Endometrium (tissue), 2 donors: ENCODE measurements at regions not wholly inside any gene's neighbourhood (a gene's known extent, or its start where the extent isn't known, plus 50 kb on each side); places are given as distances from the start of the nearest gene placed in this dataset.
A peak's percentile ranks its signal among the peaks of the same experiment; 100 is the strongest.

Experiments
- FAIRE-seq: peaks from 2 replicates; lab custom pipeline; 2012; peaks lifted over from hg19 to GRCh38; lab: Jason Lieb, UNC
- donor health status: control.
- donor health status: control.

DNA sequence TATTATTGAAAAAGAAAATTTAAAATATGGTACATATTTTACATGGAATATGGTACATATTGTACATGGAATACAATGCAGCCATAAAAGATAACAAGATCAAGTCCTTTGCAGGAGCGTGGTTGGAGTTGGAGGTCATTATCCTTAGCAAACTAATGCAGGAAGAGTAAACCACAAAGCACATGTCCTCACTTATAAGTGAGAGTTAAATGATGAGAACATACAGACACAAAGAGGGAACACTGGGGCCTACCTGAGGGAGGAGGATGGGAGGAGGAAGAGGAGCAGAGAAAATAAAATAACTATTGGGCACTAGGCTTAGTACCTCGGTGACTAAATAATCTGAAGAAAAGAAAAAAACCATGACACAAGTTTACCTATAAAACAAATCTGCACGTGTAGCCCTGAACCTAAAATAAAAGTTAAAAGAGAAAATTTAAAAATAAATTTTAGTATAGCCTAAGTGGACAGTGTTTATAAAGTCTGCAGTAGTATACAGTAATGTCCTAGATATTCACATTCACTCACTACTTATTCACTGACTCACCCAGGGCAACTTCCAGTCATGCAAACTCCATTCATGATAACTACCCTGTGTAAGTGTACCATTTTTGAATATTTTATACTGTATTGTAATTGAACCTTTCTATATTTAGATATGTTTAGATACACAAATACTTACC is 204.4 kb downstream of the FAM76B start:
- FAIRE-seq: no peak

DNA sequence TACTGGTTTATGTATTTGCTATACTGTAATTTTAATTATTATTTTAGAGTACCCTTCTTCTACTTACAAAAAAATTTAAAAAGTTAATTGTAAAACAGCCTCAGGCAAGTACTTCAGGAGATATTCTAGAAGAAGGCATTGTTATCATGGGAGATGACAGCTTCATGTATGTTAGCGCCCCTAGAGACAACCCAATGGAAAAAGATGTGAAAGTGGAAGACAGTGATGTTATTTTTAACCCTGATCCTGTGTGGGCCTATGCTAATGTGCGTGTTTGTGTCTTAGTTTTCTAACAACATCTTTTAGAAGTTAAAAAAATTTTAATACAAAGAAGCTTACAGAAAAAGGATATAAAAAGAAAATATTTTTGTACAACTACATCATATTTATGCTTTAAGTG is 205.0 kb downstream of the FAM76B start:
- FAIRE-seq: peak; percentile 35

GRCh38 chr11:95584180-95584579 is 205.4 kb downstream of the FAM76B start:
- FAIRE-seq: no peak

DNA sequence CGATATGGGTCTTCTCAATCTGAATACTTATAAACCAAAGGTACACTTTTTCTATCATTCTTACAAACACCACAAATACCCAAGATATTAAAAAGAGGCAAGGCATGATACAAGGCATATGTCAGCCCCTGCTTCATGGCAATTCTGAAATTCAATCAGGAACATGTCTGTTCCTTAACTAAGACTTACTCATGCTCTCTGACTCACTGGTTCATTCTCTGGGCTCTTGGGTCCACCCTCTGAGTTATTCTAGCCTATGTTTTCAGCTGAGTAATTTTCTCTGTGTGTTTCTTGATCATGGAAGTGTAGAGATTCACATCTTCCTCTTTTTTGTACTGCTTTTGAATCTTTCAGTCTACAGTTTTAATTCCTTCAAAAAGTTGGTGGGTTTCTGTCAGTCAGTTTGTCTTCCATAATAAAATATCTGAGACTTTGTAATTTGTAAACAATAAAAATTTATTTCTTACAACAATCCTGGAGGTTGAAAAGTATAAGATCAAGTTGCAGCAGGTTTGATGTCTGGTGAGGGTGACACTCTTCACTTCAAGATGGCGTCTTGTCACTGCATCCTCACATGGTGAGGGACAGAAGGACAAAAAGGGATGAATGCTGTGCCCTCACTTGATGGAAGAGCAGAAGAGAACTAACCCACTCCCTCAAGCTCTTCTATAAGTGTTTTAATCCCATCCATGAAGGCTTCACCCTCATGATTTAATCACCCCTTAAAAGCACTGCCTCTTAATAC is 211.7 kb downstream of the FAM76B start:
- no peak for FAIRE-seq

DNA sequence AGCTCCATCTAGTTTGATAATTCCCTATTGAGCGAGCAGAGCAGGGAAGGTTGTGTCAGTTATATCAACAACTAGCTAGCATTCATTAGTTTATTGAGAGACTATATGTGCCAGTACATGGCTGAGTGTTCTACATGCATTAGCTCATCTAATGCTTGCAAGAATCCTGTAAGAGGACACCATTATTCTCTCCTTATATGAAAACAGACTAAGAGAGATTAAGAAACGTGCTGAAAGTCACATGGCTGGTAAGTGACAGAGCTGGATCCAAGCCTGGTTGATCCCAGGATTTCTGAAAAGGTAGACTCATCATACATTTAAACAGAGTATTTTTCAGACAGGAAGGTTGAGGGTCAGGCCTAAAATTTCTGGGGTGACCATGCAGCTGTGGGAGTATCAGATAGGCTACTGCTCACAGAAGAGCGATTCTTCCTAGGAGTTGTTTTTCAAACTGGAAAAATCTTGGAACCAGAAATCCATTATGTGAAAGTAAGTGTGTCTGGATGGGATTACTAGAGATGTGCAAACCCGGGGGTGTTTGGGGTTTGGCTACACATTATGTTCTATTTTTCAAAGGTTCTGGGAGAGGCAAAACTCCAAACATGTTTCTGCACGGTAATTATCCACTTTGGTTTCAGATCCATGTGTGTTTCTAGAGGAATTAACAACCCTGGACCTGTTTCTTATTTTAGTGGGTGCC is 213.3 kb downstream of the FAM76B start:
- FAIRE-seq: no peak

DNA sequence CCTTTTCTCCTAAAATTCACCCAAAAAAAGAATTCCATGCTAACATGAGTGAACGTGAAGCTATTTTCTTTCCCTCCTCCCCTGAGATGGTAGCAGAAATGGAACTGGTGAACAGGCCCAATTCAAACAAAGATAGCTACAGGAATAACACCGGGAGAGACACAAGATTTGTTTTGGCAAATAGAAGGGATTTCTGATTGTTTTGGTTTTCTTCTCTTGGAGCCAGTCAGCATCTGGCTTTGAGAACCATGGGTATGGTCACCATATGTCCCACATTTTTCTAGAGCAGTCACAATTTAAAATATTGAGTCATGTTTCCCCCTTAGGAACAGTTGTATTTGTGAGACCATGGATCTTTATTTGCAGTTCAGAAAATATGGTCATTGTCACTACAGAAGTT is 214.1 kb downstream of the FAM76B start:
- FAIRE-seq: peak; percentile 94

DNA sequence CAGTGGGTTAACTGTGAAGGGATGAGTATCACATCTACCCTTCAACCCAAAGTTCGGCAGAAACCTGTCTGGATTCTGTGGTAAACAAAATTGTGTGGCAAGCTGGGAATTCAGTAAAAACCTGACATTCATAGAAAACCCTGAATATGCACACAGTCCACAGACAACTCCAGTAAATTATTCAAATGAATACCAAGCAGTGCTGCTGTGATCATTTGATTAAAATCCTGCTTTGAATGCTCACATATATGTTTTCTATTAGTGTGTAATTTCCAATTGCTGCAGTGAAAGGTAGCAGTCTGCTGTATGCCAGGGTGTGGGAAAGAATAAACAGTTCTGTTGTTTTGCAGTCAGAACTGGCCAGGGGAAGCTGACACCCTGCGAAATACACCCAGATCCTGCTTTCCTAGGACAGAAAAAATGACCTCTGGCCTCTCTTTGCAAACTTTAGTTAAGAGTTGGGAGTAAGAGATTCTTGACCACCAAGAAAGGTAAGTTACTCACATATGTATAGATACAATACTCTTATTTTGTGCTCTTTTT is 217.8 kb downstream of the FAM76B start:
- FAIRE-seq: no peak

GRCh38 chr11:95570845-95571244 is 218.7 kb downstream of the FAM76B start:
- no peak for FAIRE-seq

- FAIRE-seq: no peak
Observed at GRCh38 chr11:95569207-95569606, 220.4 kb downstream of the FAM76B start.

DNA sequence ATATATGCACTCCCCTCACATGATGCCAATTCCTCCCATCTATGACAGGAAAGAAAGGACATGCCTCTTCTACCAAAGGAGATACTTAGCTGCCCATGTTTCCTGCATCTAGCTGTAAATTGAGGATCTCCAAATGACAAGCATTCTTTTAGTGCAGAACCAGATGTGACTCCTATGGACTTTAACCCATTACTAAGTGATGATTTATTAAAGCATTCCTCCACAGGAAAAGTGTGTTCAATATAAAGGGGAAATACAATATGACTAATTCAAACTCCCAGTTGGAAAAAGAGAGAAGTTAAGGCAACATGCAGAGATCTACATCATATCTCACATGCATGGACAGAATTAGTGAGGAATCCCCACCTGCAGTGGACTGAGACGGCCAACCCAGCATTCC is 221.3 kb downstream of the FAM76B start:
- FAIRE-seq: no peak

DNA sequence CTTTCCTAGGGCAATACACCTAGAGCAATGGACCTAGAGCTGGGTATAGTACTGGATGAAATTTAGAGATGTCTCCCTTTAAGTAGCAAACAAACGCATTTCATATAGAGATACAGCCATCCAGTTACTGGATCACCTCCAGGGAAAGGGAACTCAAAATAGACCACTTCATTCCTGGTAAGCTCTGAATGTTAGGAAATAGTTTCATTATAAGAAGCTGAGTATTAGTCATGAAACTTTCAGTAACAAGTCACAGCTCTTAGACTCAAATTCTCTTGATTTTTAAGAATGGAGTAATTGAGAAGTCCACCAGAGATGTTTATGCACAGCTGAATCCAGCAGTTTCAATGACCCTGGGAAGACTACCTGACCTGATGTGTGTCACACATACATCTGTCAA is 221.9 kb downstream of the FAM76B start:
- FAIRE-seq: no peak

GRCh38 chr11:95566211-95566610 is 223.4 kb downstream of the FAM76B start:
- FAIRE-seq: no peak

GRCh38 chr11:95565724-95566141 is 223.8 kb downstream of the FAM76B start:
- no peak for FAIRE-seq

- FAIRE-seq: peak; percentile 76
Observed at GRCh38 chr11:95563859-95564258, 225.7 kb downstream of the FAM76B start.

GRCh38 chr11:95563173-95563572 is 226.4 kb downstream of the FAM76B start:
- FAIRE-seq: no peak

GRCh38 chr11:95562196-95562921 is 227.2 kb downstream of the FAM76B start:
- no peak for FAIRE-seq

DNA sequence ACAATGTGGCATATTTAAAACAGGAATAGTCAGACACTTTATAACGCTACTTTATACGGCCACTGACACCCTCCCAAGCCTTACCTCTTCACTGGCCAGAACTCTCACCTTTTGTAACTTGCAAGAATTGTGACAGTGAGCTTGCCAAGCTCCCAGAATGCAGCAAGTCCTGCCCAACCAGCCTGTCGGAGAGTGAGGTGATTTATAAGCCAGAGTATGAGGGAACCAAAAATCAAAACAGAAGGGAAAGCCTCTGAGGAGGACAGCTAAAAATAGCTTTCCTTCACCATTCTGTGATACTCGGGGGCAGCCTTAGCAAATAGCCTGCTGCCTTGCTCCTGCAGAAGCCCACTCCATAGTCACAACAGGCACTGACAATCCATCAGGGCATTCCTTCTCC is 229.7 kb downstream of the FAM76B start:
- FAIRE-seq: no peak

DNA sequence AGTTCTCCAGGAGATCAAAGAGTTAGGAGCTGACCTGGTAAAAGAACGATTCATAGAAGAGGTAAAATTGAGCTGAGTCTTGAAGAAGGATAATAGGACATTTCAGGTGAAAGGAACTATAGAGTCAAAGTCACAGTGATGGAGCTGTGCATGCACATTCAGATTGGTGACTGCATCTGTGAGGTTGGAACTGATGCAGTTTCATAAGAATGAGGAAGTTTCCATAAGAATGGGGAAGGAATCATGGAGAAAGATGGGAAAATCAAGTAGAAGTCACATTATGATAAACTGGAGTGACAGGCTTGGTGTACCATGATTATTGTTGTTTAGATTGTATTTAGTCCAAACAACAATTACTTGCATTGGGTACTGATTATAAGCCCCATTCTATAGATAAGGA is 232.2 kb downstream of the FAM76B start:
- FAIRE-seq: no peak

DNA sequence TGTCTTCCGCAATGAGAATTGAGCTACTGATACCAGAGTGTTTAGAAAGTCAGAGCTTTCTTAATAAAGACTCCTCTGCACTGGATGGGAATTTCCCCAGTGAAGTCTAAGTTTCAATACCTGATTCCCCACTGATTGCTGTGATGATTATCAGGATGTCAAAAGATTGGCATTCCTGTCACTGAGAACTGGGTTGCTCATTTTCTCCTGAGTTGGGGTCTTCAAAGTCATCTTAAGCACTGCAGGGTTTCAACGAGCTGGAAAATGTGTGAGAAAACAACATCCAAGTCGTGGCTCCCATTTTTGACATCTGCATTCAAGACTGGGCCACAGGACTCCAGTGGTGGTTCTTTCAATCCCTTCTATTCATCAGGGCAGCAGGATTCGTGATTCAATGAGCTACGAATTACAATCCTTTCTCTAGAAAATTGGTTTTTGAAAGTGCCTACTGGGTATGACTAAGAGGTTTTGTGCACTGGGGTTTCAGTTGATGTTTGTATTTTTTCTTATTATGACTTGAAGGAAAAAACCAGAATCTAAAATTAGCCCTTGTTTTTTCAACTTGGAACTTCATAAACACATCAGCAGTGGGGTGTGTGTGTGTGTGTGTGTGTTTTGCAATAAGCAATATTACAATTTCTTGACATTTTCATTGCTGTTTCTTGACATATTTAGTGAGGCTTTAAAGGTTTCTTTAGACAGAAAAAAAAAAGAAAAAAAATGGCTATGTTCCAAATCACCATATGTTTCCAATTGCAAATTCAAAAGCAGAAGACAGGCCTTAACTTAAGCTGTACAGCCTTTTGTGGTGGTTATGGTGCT is 233.0 kb downstream of the FAM76B start:
- peak; percentile 98 for FAIRE-seq

DNA sequence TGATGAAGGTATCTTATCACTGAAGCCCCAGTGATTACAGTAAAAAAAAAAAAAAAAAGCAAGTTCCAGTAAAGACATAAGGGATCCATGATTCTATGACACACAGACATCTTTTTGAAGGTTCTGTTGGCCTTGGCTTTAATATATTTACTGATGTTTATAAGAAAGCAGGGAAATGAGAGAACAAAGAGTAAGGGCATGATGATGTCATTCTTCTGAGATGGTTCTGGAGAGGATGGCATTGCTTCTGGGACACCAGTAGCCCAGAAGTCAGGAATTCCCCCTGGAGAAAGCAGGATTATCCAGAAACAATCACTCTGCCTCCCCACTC is 233.6 kb downstream of the FAM76B start:
- no peak for FAIRE-seq

DNA sequence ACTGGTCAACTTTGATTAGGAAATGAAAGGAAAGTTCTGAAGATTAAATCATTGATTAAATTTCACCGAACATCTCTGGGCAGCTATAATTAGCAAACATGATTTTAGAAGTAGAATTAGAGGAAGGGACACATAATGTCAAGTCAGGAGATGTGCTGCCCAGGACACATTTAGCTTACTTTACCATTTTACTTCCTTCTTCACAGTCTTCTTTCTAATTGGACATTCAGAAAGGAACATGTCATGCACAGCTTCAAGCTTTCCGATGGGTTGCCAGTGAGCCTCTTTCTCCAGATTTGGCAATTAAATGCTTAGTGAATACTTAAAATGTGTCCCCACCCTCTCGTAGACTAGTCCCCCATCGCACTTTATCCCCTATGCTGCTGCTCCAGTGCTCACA is 234.7 kb downstream of the FAM76B start:
- FAIRE-seq: no peak

DNA sequence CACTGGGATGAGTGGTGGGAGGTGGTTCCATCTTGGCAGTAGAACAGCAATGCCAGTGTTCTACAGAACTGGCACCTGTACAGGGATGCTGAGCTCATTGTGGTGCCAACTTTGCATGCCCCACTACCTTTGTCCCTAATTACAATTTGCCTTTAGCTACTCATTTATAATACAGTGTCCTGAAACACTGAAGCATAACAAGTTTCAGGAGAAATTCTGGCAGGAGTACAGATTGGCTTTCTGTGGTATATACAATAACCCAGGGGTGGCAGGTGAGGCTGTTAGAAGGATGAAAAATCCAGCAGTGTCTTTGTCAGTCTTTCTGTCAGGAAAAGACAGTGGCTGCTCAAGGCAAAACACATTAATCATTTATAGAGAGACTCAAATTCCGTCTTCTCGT is 240.3 kb downstream of the FAM76B start:
- FAIRE-seq: no peak
